Endothelial cell (in vitro differentiated cells): ENCODE measurements at regions not wholly inside any gene's neighbourhood (a gene's known extent, or its start where the extent isn't known, plus 50 kb on each side); places are given as distances from the start of the nearest gene placed in this dataset.

ENCODE experiments used
- DNase-seq: peaks from one replicate; pipeline ENCODE4 v3.0.0; 2021; ENCODE audit warnings: low spot score
- H3K27ac Mint-ChIP-seq: one replicate; pipeline ENCODE4 v1.8.0; 2021; ENCODE audit warnings: mixed read lengths, inconsistent platforms; ENCODE audit not compliant: unreplicated experiment
- H3K27me3 Mint-ChIP-seq: one replicate; pipeline ENCODE4 v1.8.0; 2021; ENCODE audit warnings: mild to moderate bottlenecking, moderate library complexity, mixed read lengths, inconsistent platforms; ENCODE audit not compliant: unreplicated experiment
- H3K36me3 Mint-ChIP-seq: one replicate; pipeline ENCODE4 v1.8.0; 2021; ENCODE audit warnings: mild to moderate bottlenecking, low read depth, mixed read lengths, inconsistent platforms; ENCODE audit not compliant: unreplicated experiment
- H3K4me1 Mint-ChIP-seq: one replicate; pipeline ENCODE4 v1.8.0; 2021; ENCODE audit warnings: mild to moderate bottlenecking, mixed read lengths, inconsistent platforms; ENCODE audit not compliant: unreplicated experiment
- H3K4me3 Mint-ChIP-seq: one replicate; pipeline ENCODE4 v1.8.0; 2021; ENCODE audit warnings: mild to moderate bottlenecking, mixed read lengths, inconsistent platforms; ENCODE audit not compliant: unreplicated experiment
- H3K9me3 Mint-ChIP-seq: one replicate; pipeline ENCODE4 v1.8.0; 2021; ENCODE audit warnings: mixed read lengths, inconsistent platforms; ENCODE audit not compliant: unreplicated experiment
- TF ChIP-seq, protein P1 (sequence below): fragments of 200-600 bp; sonication (generic); IDR thresholded peaks from one replicate; pipeline ENCODE4 v1.5.0; 2021; ENCODE audit warnings: antibody characterized with exemption; ENCODE audit not compliant: unreplicated experiment

DNA sequence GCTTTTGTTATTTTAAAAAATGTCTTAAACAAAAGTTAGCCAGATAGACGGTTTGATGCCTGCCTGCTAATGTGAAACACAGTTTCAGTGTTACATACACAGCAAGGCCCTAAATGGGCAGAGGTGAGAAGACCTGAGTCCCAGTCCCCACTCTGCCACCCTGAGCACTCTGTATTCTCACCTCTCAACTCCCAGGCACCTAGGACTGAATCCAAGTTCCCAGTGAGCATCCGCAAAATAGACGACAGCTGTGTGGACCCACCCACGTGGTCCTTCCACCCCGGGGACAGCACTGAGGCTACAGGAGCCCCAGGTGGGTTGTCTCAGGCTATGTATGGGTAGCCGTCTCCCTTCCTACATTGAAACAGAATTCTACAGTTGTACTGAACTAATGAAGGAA lies 111.5 kb downstream of the RPL27A start:
- peaks cover 3% of the 10 kb centered on the region for H3K27me3 Mint-ChIP-seq
- H3K27ac Mint-ChIP-seq = no peak overlapping the region
- H3K36me3 Mint-ChIP-seq = peaks cover 16% of the 10 kb centered on the region
- H3K4me3 Mint-ChIP-seq = no peak overlapping the region
- DNase-seq = no peak
- peaks cover 29% of the 10 kb centered on the region for H3K4me1 Mint-ChIP-seq
- TF ChIP-seq, protein P1, sequence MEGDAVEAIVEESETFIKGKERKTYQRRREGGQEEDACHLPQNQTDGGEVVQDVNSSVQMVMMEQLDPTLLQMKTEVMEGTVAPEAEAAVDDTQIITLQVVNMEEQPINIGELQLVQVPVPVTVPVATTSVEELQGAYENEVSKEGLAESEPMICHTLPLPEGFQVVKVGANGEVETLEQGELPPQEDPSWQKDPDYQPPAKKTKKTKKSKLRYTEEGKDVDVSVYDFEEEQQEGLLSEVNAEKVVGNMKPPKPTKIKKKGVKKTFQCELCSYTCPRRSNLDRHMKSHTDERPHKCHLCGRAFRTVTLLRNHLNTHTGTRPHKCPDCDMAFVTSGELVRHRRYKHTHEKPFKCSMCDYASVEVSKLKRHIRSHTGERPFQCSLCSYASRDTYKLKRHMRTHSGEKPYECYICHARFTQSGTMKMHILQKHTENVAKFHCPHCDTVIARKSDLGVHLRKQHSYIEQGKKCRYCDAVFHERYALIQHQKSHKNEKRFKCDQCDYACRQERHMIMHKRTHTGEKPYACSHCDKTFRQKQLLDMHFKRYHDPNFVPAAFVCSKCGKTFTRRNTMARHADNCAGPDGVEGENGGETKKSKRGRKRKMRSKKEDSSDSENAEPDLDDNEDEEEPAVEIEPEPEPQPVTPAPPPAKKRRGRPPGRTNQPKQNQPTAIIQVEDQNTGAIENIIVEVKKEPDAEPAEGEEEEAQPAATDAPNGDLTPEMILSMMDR = no peak
- no peaks in the 10 kb centered on the region for H3K9me3 Mint-ChIP-seq

DNA sequence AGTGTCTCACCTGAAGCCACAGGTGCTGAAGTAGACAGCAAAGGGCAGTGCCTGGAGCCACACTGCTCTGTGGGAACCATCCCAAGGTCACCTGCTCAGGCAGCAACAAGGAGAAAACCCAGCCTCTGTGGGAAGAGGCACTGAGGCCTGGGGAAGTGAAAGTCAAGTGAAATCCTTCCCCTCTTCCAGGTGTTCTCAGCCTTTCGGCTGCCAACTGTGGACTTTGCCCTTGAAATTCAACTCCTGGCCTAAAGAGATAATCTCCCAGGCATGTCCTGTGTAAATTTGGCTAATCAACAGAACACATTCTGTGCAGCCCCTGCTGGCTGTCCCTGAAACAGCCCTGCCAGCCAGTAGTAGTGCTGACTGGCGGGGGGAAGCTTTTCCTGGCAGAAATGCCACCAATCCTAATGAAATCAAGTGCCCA lies 112.1 kb downstream of the RPL27A start:
- TF ChIP-seq, protein P1 = no peak
- Mint-ChIP-seq H3K27ac (no peak overlapping the region), H3K4me3 (no peak overlapping the region)

GRCh38 chr11:8796941-8797340 lies 114.0 kb upstream of the AKIP1 start:
- no peak for DNase-seq
- H3K4me3 Mint-ChIP-seq = no peak overlapping the region
- H3K9me3 Mint-ChIP-seq = no peaks in the 10 kb centered on the region
- H3K27me3 Mint-ChIP-seq = no peaks in the 10 kb centered on the region
- TF ChIP-seq, protein P1 = no peak
- peaks cover 13% of the 10 kb centered on the region for H3K36me3 Mint-ChIP-seq
- peaks cover 22% of the 10 kb centered on the region for H3K4me1 Mint-ChIP-seq
- no peak overlapping the region for H3K27ac Mint-ChIP-seq

More for the DNA sequence above, 112.1 kb downstream of the RPL27A start:
- Mint-ChIP-seq H3K9me3 (no peaks in the 10 kb centered on the region), H3K4me1 (peaks cover 27% of the 10 kb centered on the region), H3K36me3 (peaks cover 16% of the 10 kb centered on the region), H3K27me3 (peaks cover 3% of the 10 kb centered on the region)
- DNase-seq = no peak

DNA sequence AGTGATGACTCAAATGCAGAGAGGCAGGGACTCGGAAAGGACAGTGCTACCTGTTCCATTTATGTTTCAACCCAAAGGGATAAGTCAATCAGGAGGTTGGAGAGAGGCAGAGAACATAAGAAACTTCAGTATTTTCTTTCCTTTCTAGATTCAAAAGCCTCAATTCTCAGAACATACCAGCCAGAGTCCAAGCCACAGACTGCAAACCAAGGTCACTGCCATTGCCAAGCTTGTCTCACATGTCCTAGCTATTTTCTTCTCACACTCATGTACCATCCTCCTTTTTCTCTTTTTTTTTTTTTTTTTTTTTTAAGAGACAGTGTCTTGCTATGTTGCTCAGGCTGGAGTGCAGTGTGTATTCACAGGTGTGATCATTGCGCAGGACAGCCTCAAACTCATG lies 111.7 kb upstream of the AKIP1 start:
- Mint-ChIP-seq H3K9me3 (no peaks in the 10 kb centered on the region), H3K36me3 (peaks cover 13% of the 10 kb centered on the region), H3K4me1 (peaks cover 15% of the 10 kb centered on the region), H3K27me3 (no peaks in the 10 kb centered on the region), H3K27ac (no peak overlapping the region), H3K4me3 (no peak overlapping the region)
- DNase-seq = no peak
- TF ChIP-seq, protein P1 = no peak

GRCh38 chr11:8800520-8801110 lies 110.4 kb upstream of the AKIP1 start:
- Mint-ChIP-seq H3K36me3 (peaks cover 11% of the 10 kb centered on the region), H3K4me1 (peaks cover 11% of the 10 kb centered on the region), H3K9me3 (no peaks in the 10 kb centered on the region), H3K4me3 (no peak overlapping the region), H3K27ac (no peak overlapping the region), H3K27me3 (no peaks in the 10 kb centered on the region)
- TF ChIP-seq, protein P1 = no peak
- DNase-seq = no peak
